ENCODE measurements at regions not wholly inside any gene's neighbourhood (a gene's known extent, or its start where the extent isn't known, plus 50 kb on each side); places are given as distances from the start of the nearest gene placed in this dataset.

GRCh38 chr20:24773751-24774201, 175.3 kb upstream of the CST7 start:
- peak in 2 of 3 donors; percentile 54 to 63 for DNase-seq (ENCODE audit: low read depth in 2 of 3, low spot score in 2 of 3)

DNA sequence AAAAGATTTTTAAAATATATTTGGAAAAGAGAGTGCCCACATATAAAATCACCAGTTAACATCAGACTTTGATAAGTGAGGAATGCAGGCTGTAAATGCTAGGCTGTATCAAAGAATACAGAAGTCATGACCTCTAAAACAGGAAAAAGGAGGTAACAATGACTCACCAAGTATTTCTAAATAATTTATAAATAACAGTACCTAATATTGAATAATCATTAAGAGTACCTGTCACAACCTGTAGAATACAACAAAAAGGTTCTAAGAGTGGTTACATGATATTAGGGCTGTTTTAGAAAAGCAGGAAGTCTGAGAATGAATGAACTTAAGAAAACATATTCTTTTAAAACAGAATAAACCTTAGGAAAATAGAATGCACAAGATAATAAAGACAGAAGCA, 173.1 kb upstream of the CST7 start:
- DNase-seq (ENCODE audit: low read depth in 2 of 3, low spot score in 2 of 3): no peak

DNA sequence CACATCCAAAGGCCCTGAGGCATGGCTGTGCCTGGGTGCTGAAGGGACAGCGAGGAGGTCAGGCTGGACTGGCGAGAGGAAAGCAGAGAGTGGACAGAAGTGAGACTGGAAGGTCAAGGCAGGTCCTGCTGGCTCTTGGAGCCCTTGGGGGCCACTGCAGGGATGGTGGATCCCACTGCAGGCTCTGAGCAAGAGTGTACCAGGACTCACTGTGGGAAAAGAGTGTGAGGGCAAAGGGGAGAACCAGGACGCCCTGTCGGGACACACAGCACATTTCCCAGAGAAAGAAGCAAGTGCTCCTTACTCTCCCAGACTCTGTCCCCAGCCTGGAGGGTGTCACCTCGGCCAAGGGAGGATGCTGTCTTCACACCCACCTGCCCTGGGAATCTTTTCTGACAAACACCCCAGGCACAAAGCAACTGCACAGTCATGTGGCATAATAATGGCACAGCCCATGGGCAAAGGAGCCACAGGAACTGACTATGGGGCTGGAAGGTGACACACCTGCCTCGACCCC, 172.3 kb upstream of the CST7 start:
- DNase-seq (ENCODE audit: low read depth in 2 of 3, low spot score in 2 of 3): no peak

GRCh38 chr20:24777746-24778145, 171.3 kb upstream of the CST7 start:
- DNase-seq (ENCODE audit: low read depth in 2 of 3, low spot score in 2 of 3): no peak

DNA sequence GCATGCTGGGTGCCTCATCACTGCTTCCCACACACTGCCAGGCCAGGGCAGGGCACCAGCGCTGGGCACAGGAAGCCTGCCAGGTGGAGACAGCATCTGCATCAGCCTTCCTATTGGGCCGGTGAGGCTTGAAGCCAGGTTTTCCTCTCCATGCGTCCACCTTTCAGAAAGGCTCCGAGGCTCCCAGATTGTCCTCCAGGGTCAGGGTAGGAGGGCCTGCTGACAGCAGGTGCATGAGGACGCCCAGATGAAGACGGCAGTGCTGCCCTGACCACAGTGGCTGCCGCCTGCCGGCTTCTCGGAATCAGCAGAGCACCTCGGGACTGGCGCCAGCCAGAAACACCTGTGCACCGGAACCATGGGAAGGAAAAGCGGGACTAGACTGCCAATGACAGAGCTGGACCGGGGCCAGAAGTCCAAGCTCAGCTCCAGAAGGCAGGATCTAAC, 170.5 kb upstream of the CST7 start:
- DNase-seq (ENCODE audit: low read depth in 2 of 3, low spot score in 2 of 3): no peak

DNA sequence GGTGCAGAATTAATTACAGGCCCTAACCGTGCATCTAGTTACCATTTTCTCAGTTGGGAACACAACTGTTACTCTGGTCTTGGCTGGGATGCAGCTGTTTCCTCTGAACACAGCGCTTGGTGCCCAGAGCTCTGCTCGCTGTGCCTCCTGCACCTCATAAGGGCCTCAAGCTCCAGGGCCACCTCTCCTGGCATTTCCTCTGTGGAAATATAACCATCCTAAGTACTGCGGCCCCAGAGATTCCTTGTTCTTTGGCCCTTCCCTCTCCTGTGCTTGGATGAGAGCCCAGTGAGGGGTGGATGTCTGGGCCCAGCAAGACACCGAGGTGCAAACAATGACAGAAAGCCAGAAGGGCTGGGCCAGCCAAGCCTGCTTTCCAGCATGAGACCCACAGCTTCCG, 169.9 kb upstream of the CST7 start:
- DNase-seq (ENCODE audit: low read depth in 2 of 3, low spot score in 2 of 3): peak in 1 of 3 donors; percentile 68

GRCh38 chr20:24779946-24780345, 169.1 kb upstream of the CST7 start:
- DNase-seq (ENCODE audit: low read depth in 2 of 3, low spot score in 2 of 3): no peak

- peak in 1 of 3 donors; percentile 58 for DNase-seq (ENCODE audit: low read depth in 2 of 3, low spot score in 2 of 3)
These were observed 168.2 kb upstream of the CST7 start for GRCh38 chr20:24780674-24781417.

DNA sequence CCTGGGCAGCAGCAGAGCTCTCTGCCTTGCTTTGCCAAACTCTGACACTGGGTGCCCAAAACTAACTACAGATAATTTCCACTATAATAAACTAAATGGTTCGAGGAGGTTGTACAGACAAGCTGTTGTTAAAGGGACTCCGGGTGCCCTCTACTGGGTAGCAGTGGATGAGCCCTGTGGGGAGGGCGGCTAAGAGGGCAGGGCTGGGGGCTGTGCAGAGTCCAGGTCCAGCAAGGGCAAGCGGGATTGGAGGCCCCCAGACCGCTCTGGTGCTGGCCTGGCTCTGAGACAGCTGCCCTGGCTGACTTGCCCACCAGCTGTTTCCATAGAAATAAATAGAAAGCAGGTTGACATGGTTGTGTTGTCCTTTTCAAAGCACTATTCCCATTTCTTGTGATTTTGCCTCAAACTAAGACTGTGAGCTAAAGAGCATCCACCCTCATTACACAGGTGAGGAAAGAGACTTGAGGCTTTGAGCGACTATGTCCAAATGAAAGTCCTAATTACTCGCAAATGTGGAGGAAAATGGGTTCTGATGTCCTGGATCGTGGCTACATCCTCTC, 167.6 kb upstream of the CST7 start:
- peak in 1 of 3 donors; percentile 51 for DNase-seq (ENCODE audit: low read depth in 2 of 3, low spot score in 2 of 3)

DNA sequence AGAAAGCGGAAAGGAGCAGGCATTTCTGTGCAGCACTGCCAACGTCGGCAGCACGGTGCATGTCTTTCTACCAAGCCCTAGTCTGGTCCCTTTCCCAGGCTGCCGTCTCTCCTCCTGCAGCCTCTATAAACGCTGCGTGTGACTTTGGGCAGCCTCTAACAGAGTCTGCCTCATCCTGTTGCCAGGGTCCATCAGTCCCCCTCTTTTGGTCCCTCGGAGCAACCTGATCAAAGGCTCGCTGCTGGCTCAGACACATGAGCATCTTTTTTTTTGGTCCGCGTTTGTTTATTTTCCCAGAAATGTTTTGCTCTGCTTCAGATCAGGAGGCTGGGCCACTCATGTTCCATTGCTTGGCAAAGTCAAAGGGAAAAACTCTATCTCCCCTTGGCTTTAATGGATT, 166.8 kb upstream of the CST7 start:
- DNase-seq (ENCODE audit: low read depth in 2 of 3, low spot score in 2 of 3): no peak

GRCh38 chr20:24782801-24783630, 166.1 kb upstream of the CST7 start:
- DNase-seq (ENCODE audit: low read depth in 2 of 3, low spot score in 2 of 3): peak in 2 of 3 donors; percentile 44 to 75

- peak in 2 of 3 donors; percentile 29 to 46 for DNase-seq (ENCODE audit: low read depth in 2 of 3, low spot score in 2 of 3)
These were observed 165.2 kb upstream of the CST7 start for GRCh38 chr20:24783631-24784492.

- DNase-seq (ENCODE audit: low read depth in 2 of 3, low spot score in 2 of 3): peak in 1 of 3 donors; percentile 28
These were observed 164.5 kb upstream of the CST7 start for GRCh38 chr20:24784607-24785006.

- DNase-seq (ENCODE audit: low read depth in 2 of 3, low spot score in 2 of 3): no peak
These were observed 163.6 kb upstream of the CST7 start for GRCh38 chr20:24785141-24786110.

GRCh38 chr20:24786111-24786495, 163.0 kb upstream of the CST7 start:
- no peak for DNase-seq (ENCODE audit: low read depth in 2 of 3, low spot score in 2 of 3)

DNA sequence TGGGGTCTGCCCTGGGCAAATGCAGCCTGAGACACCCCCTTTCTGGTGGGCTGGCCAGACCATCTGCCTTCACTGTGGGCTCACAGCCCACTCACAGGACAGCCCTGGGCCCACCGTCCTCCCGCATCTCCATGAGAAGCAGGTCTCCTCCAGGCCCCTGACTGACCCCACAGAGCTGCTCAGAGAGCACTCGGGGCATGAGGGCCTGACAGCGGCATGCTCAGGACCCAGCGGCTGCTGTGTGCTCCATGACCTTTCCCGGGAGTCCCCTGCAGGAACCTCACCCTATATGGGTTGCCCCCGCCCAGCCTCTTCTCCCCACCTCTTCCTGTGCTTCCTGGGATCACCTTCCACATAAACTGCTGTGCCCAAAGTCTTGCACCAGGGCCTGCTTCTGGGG, 162.4 kb upstream of the CST7 start:
- DNase-seq (ENCODE audit: low read depth in 2 of 3, low spot score in 2 of 3): no peak

DNA sequence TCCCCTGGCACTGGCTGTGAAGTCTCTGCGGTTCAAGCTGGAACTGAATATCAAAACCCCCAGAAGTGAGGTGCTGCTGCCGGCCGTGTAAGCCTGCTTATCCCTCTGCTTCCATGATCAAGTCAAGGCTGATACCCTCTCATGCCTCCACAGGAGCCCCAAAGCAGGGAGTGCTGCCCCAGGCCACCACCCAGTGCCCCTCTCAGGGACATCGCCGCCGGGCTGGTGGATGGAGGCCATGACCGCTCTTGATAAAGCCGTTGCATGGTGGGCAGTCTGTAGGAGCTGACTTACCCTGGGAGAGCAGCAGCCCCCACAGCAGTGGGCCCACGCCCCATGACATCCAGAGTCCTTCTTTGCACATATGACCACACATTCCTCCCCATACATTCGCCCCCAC, 162.0 kb upstream of the CST7 start:
- no peak for DNase-seq (ENCODE audit: low read depth in 2 of 3, low spot score in 2 of 3)

DNA sequence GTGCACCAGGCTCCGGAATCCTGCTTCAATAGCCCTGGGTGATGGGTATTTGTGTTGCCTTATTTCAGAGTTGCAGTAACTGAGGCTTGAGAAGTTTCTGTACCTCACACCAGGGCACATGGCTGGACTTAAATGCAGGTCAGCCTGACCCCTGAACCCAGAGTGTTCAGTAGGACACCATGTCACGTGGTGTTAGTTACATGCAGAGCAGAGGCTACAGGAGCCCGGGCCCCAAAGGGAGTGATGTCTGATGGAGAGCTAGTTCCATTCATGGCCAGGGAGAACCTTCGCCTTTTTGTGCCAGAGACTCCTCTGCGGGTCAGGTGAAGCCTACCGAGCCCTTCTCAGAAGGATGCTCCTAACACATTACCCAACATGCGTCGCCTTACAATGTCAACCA, 161.4 kb upstream of the CST7 start:
- no peak for DNase-seq (ENCODE audit: low read depth in 2 of 3, low spot score in 2 of 3)

DNA sequence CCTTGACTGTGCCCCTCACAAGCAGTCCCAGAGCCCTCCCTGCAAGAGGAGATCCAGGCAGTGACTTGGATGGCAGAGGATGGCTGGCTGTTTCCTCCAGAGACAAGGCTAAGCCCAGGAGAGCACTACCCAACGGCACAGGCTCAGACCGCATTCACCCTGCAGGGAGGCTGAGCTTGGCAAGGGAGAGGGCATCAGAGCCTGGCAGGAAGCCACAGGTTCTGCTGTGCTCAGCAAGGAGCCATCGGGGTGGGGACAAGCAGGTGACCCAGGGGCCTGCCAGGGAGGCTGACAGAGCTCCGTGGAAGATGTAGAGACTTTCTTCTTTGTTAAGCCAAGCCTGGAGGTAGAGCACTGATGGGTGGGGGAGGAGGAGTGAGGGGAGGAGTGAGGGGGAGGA, 159.2 kb upstream of the CST7 start:
- DNase-seq (ENCODE audit: low read depth in 2 of 3, low spot score in 2 of 3): no peak
